ENCODE measurements at regions not wholly inside any gene's neighbourhood (a gene's known extent, or its start where the extent isn't known, plus 50 kb on each side); places are given as distances from the start of the nearest gene placed in this dataset.

DNA sequence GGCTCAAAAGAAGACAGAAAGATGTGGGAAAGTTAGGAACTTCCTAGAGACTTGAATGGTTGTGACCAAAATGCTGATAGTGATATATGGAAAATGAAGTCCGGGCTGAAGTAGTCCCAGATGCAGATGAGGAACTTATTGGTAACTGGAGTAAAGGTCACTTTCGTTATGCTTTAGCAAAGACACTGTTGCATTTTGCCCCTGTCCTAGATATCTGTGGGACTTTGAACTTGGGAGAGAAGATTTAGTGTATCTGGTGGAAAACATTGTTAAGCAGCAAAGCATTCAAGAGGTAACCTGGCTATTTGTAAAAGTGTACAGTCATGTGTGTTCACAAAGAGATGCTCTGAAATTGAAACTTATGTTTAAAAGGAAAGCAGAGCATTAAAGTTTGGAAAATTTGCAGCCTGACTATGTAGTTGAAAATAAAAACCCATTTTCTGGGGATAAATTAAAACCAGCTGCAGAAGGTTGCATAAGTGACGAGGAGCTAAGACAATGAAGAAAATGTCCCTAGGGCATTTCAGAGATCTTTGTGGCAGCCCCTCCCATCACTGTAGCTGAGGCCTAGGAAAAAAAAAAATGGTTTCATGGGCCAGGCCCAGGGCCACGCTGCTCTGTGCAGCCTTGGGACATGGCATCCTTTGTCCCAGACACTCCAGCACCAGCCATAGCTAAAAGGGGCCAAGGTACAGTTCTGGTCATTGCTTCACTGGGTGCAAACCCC, 1692.2 kb downstream of the HACE1 start:
- TF ChIP-seq, protein P1, sequence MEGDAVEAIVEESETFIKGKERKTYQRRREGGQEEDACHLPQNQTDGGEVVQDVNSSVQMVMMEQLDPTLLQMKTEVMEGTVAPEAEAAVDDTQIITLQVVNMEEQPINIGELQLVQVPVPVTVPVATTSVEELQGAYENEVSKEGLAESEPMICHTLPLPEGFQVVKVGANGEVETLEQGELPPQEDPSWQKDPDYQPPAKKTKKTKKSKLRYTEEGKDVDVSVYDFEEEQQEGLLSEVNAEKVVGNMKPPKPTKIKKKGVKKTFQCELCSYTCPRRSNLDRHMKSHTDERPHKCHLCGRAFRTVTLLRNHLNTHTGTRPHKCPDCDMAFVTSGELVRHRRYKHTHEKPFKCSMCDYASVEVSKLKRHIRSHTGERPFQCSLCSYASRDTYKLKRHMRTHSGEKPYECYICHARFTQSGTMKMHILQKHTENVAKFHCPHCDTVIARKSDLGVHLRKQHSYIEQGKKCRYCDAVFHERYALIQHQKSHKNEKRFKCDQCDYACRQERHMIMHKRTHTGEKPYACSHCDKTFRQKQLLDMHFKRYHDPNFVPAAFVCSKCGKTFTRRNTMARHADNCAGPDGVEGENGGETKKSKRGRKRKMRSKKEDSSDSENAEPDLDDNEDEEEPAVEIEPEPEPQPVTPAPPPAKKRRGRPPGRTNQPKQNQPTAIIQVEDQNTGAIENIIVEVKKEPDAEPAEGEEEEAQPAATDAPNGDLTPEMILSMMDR (IDR thresholded peaks at IDR 0.05), result no peak
- no peak for TF ChIP-seq POLR2A (IDR thresholded peaks at IDR 0.05)
- H3K27ac ChIP-seq, result no peak overlapping the region
- 51% methylated on average over 3 of the region's 4 CpGs for WGBS (ENCODE audit: insufficient coverage, low coverage, low lambda C conversion rate, missing lambda C conversion rate)
- no peaks in the 10 kb centered on the region for H3K27me3 ChIP-seq
- DNase-seq (no peak), ATAC-seq (peak; percentile 10 to 75 (median 68))
- no peaks in the 10 kb centered on the region for H3K36me3 ChIP-seq
- H3K4me1 ChIP-seq, result no peaks in the 10 kb centered on the region
- H3K9me3 ChIP-seq, result no peaks in the 10 kb centered on the region
- intact Hi-C loops (cut with DNase I), result no loop called here
- no peak overlapping the region for H3K4me3 ChIP-seq

DNA sequence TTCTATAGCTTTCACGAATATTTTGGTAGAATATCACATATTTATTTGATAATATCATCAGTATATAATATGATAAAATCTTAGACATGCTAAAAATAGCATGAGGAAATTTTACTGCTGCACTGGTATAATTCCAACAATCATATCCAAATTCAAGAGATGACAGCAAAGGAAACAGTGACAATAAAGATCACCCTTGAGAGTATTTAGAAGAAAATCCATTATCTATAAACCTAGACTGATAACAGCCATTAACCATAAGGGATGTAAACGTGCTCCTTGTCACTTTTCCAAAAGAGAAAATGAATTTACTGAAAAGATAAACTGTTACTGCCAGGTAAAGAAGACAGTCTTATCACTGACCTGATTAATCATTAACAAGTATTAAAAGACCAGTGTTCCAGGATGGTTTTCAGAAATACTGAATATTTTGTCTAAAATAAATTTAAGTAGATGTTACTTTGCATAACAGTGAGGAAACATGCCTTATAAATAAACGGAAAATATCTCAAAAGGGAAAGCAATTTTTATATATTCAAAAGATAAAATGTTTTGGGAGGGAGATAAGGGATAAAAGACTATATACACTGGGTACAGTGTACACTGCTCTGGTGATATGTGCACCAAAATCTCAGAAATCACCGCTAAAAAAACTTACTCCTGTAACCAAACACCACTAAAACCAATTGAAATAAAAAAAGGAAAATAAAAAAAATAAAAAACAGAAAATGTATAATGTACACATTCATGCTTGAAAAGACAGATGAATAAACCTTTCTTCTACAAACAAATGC, 1704.7 kb downstream of the HACE1 start:
- DNase-seq (no peak), ATAC-seq (peak; percentile 52 to 86 (median 72))
- WGBS (ENCODE audit: insufficient coverage, low coverage, low lambda C conversion rate, missing lambda C conversion rate), result 14% methylated on average over 4 of the region's 4 CpGs
- H3K4me1 ChIP-seq, result no peaks in the 10 kb centered on the region
- TF ChIP-seq POLR2A (IDR thresholded peaks at IDR 0.05), result no peak
- TF ChIP-seq, protein P1 (IDR thresholded peaks at IDR 0.05), result no peak
- H3K36me3 ChIP-seq, result no peaks in the 10 kb centered on the region
- intact Hi-C loops (cut with DNase I), result no loop called here
- H3K27me3 ChIP-seq, result no peaks in the 10 kb centered on the region
- no peak overlapping the region for H3K4me3 ChIP-seq
- H3K9me3 ChIP-seq, result no peaks in the 10 kb centered on the region
- H3K27ac ChIP-seq, result no peak overlapping the region

DNA sequence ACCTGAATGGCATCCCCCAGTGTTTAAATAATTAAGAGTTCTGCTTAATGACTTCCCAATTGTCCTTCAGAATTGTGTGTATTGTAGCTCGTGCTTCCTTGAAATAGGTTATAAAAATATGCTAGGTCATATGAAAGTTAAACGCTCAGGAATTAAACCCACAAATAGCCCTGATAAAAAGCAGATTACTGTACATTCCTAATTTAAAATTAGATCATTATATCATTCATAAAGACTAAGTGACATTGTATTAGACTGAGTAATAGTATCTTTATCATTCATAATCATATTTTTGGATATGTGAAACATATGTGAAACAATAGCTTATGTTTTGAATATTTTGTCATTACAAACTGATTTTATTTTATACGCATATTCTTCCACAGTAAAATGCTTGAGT, 1706.7 kb downstream of the HACE1 start:
- no peaks in the 10 kb centered on the region for H3K27me3 ChIP-seq
- no peaks in the 10 kb centered on the region for H3K9me3 ChIP-seq
- no peaks in the 10 kb centered on the region for H3K4me1 ChIP-seq
- intact Hi-C loops (cut with DNase I), result no loop called here
- ATAC-seq (no peak), DNase-seq (no peak)
- H3K36me3 ChIP-seq, result no peaks in the 10 kb centered on the region
- no peak for TF ChIP-seq POLR2A (IDR thresholded peaks at IDR 0.05)
- TF ChIP-seq, protein P1 (IDR thresholded peaks at IDR 0.05), result no peak
- no peak overlapping the region for H3K4me3 ChIP-seq
- no peak overlapping the region for H3K27ac ChIP-seq
- 71% methylated on average over 3 of the region's 3 CpGs for WGBS (ENCODE audit: insufficient coverage, low coverage, low lambda C conversion rate, missing lambda C conversion rate)

DNA sequence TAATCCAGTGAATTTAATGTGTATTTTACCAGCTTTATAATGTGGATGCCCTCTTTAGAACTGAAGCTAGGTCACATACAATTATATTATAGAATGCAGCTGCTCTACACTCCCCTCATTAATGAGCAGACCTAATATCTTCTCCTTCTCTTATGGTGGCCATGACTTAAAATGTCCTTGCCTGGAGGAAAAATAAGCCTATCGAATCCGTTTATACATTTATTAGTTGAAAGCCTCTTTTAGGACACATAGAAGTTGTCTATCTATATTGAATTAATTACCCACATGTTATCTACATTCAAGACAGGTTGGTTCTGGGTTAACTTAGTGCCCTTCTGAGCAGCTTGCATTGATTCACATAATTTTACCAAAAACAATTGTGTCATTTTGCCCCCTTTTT, 1716.8 kb downstream of the HACE1 start:
- WGBS (ENCODE audit: insufficient coverage, low coverage, low lambda C conversion rate, missing lambda C conversion rate), result 81% methylated on average over 2 of the region's 2 CpGs
- intact Hi-C loops (cut with DNase I), result no loop called here
- no peak for ATAC-seq

More for the DNA sequence above, 1716.8 kb downstream of the HACE1 start:
- no peak for TF ChIP-seq POLR2A (IDR thresholded peaks at IDR 0.05)
- TF ChIP-seq, protein P1 (IDR thresholded peaks at IDR 0.05), result no peak
- Histone ChIP-seq H3K9me3 (no peaks in the 10 kb centered on the region), H3K4me1 (no peaks in the 10 kb centered on the region), H3K27me3 (no peaks in the 10 kb centered on the region), H3K4me3 (no peak overlapping the region), H3K36me3 (no peaks in the 10 kb centered on the region), H3K27ac (no peak overlapping the region)
- no peak for DNase-seq
